ENCODE measurements at regions not wholly inside any gene's neighbourhood (a gene's known extent, or its start where the extent isn't known, plus 50 kb on each side); places are given as distances from the start of the nearest gene placed in this dataset.
"Not testable (repeated sequence)": the region's sequence is repeated elsewhere in the genome, so short reads cannot be mapped to it uniquely, and the experiment has no call there.

DNA sequence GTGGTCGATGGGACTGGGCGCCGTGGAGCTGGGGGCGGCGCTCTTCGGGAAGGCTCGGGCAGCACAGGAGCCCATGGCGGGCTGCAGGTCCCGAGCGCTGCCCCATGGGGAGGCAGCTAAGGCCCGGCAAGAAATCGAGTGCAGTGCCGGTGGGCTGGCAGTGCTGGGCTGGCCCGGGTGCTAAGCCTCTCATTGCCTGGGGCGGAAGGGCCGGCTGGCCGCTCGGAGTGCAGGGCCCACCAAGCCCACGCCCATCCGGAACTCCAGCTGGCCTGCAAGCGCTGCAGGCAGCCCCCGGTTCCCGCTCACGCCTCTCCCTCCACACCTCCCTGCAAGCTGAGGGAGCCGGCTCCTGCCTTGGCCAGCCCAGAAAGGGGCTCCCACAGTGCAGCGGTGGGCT lies 748.4 kb upstream of the NRXN1 start:
- TF ChIP-seq CTCF (IDR thresholded peaks at IDR 0.05): no peak
- Histone ChIP-seq H3K9me3 (no peaks in the 10 kb centered on the region), H3K27ac (no peak overlapping the region), H3K4me3 (no peak overlapping the region), H3K36me3 (ENCODE audit: insufficient read depth in 1 of 2, low read depth in 1 of 2) (no peaks in the 10 kb centered on the region), H3K27me3 (ENCODE audit: insufficient read depth in 3 of 3, low read length in 2 of 3) (no peaks in the 10 kb centered on the region), H3K4me1 (no peaks in the 10 kb centered on the region)
- intact Hi-C loops (cut with DNase I): no loop called here
- DNase-seq (no peak), ATAC-seq (no peak)
- 95 to 96% (median 95%) methylated on average over 23 to 26 of the region's 26 CpGs for WGBS, 3 donors

DNA sequence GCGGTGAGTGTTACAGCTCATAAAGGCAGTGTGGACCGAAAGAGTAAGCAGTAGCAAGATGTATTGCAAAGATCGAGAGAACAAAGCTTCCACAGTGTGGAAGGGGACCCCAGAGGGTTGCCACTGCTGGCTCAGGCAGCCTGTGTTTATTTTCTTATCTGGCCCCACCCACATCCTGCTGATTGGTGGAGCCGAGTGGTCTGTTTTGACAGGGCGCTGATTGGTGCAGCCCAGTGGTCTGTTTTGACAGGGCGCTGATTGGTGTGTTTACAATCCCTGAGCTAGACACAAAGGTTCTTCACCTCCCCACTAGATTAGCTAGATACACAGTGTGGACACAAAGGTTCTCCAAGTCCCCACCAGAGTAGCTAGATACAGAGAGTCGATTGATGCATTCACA lies 747.8 kb upstream of the NRXN1 start:
- 84 to 89% (median 88%) methylated on average over 7 of the region's 7 CpGs for WGBS, 3 donors
- H3K27me3 ChIP-seq (ENCODE audit: insufficient read depth in 3 of 3, low read length in 2 of 3); H3K9me3 ChIP-seq; H3K4me3 ChIP-seq; ATAC-seq; H3K36me3 ChIP-seq (ENCODE audit: insufficient read depth in 1 of 2, low read depth in 1 of 2); intact Hi-C loops (cut with DNase I); DNase-seq; H3K27ac ChIP-seq; H3K4me1 ChIP-seq: not testable (repeated sequence)

- WGBS, 3 donors: 64 to 74% (median 70%) methylated on average over 3 of the region's 3 CpGs
- Histone ChIP-seq H3K9me3 (no peaks in the 10 kb centered on the region), H3K27ac (no peak overlapping the region), H3K4me3 (no peak overlapping the region), H3K27me3 (ENCODE audit: insufficient read depth in 3 of 3, low read length in 2 of 3) (no peaks in the 10 kb centered on the region), H3K4me1 (no peaks in the 10 kb centered on the region), H3K36me3 (ENCODE audit: insufficient read depth in 1 of 2, low read depth in 1 of 2) (no peaks in the 10 kb centered on the region)
- intact Hi-C loops (cut with DNase I): no loop called here
- ATAC-seq (no peak), DNase-seq (no peak)
- no peak for TF ChIP-seq CTCF (IDR thresholded peaks at IDR 0.05)
These were observed 746.9 kb upstream of the NRXN1 start for GRCh38 chr2:51778806-51779205.

DNA sequence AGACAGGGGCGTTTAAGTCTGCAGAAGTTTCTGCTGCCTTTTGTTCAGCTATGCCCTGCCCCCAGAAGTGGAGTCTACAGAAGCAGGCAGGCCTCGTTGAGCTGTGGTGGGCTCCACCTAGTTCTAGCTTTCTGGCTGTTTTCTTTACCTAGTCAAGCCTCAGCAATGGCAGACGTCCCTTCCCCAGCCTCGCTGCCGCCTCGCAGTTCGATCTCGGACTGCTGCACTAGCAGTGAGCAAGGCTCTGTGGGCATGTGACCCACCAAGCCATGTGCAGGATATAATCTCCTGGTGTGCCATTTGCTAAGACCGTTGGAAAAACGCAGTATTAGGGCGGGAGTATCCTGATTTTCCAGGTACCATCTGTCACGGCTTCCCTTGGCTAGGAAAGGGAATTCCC lies 742.7 kb upstream of the NRXN1 start:
- DNase-seq; intact Hi-C loops (cut with DNase I); H3K4me3 ChIP-seq; H3K9me3 ChIP-seq; H3K4me1 ChIP-seq; H3K27ac ChIP-seq; H3K36me3 ChIP-seq (ENCODE audit: insufficient read depth in 1 of 2, low read depth in 1 of 2); H3K27me3 ChIP-seq (ENCODE audit: insufficient read depth in 3 of 3, low read length in 2 of 3); ATAC-seq: not testable (repeated sequence)
- 87 to 91% (median 89%) methylated on average over 12 of the region's 12 CpGs for WGBS, 3 donors

- ATAC-seq: no peak
- no peaks in the 10 kb centered on the region for H3K27me3 ChIP-seq (ENCODE audit: insufficient read depth in 3 of 3, low read length in 2 of 3)
- H3K36me3 ChIP-seq (ENCODE audit: insufficient read depth in 1 of 2, low read depth in 1 of 2): no peaks in the 10 kb centered on the region
- no peaks in the 10 kb centered on the region for H3K9me3 ChIP-seq
- no peaks in the 10 kb centered on the region for H3K4me1 ChIP-seq
- DNase-seq: no peak
- no peak overlapping the region for H3K4me3 ChIP-seq
- no peak overlapping the region for H3K27ac ChIP-seq
- intact Hi-C loops (cut with DNase I): no loop called here
- no peak for TF ChIP-seq CTCF (IDR thresholded peaks at IDR 0.05)
These were observed 728.5 kb upstream of the NRXN1 start for GRCh38 chr2:51760441-51760840.

- H3K27ac ChIP-seq: no peak overlapping the region
- H3K9me3 ChIP-seq: no peaks in the 10 kb centered on the region
- DNase-seq (no peak), ATAC-seq (no peak)
- H3K27me3 ChIP-seq (ENCODE audit: insufficient read depth in 3 of 3, low read length in 2 of 3): no peaks in the 10 kb centered on the region
- no peak for TF ChIP-seq CTCF (IDR thresholded peaks at IDR 0.05)
- intact Hi-C loops (cut with DNase I): no loop called here
- no peaks in the 10 kb centered on the region for H3K4me1 ChIP-seq
- no peak overlapping the region for H3K4me3 ChIP-seq
- 75 to 92% (median 86%) methylated on average over 1 of the region's 1 CpG for WGBS, 3 donors
- no peaks in the 10 kb centered on the region for H3K36me3 ChIP-seq (ENCODE audit: insufficient read depth in 1 of 2, low read depth in 1 of 2)
These were observed 726.1 kb upstream of the NRXN1 start for GRCh38 chr2:51758081-51758480.

Data from psoas muscle (tissue), 7 donors.